Astrocyte (in vitro differentiated cells and primary cell): ENCODE measurements at regions not wholly inside any gene's neighbourhood (a gene's known extent, or its start where the extent isn't known, plus 50 kb on each side); places are given as distances from the start of the nearest gene placed in this dataset.

ENCODE experiments used
- CTCF ChIP-seq: IDR thresholded peaks from 2 replicates; pipeline ENCODE4 v1.5.1; 2011; ENCODE audit warnings: low read depth, mild to moderate bottlenecking, inconsistent platforms, low read length, moderate library complexity; ENCODE audit not compliant: insufficient read depth
- EZH2 ChIP-seq: IDR thresholded peaks from 2 replicates; pipeline ENCODE4 v1.6.1; 2012; ENCODE audit warnings: mild to moderate bottlenecking, low read length, inconsistent platforms; ENCODE audit not compliant: insufficient read depth

GRCh38 chrX:79300856-79301255, 66.3 kb downstream of the ITM2A start:
- TF ChIP-seq CTCF (no peak), EZH2 (no peak)
